Mesothelial cell of epicardium (in vitro differentiated cells): ENCODE measurements at regions not wholly inside any gene's neighbourhood (a gene's known extent, or its start where the extent isn't known, plus 50 kb on each side); places are given as distances from the start of the nearest gene placed in this dataset.
A peak's percentile ranks its signal among the peaks of the same experiment; 100 is the strongest.

Source experiments
- DNase-seq, 2 experiments: peaks; one replicate each; pipeline ENCODE4 v3.0.0; 2021; ENCODE audit warnings: low spot score in 2 of 2; ENCODE audit not compliant: unreplicated experiment in 2 of 2
- H3K27ac Mint-ChIP-seq: 2 replicates; pipeline ENCODE4 v1.8.0; 2021; ENCODE audit warnings: mixed read lengths
- H3K27me3 Mint-ChIP-seq: 2 replicates; pipeline ENCODE4 v1.8.0; 2021; ENCODE audit warnings: low read depth, mixed read lengths
- H3K36me3 Mint-ChIP-seq: 2 replicates; pipeline ENCODE4 v1.8.0; 2021; ENCODE audit warnings: mixed read lengths
- H3K4me1 Mint-ChIP-seq: 2 replicates; pipeline ENCODE4 v1.8.0; 2021; ENCODE audit warnings: mixed read lengths
- H3K4me3 Mint-ChIP-seq: 2 replicates; pipeline ENCODE4 v1.8.0; 2021; ENCODE audit warnings: mild to moderate bottlenecking, moderate library complexity, mixed read lengths
- H3K9me3 Mint-ChIP-seq: 2 replicates; pipeline ENCODE4 v1.8.0; 2021; ENCODE audit warnings: mixed read lengths
- CTCF ChIP-seq: fragments of 200-600 bp; sonication (generic); IDR thresholded peaks from one replicate; pipeline ENCODE4 v1.5.0; 2021; ENCODE audit warnings: antibody characterized with exemption; ENCODE audit not compliant: unreplicated experiment

GRCh38 chr10:31635009-31635408, 293.6 kb downstream of the ARHGAP12 start:
- Mint-ChIP-seq H3K36me3 (no peaks in the 10 kb centered on the region), H3K27ac (no peak overlapping the region), H3K4me1 (no peaks in the 10 kb centered on the region), H3K4me3 (no peak overlapping the region), H3K27me3 (no peaks in the 10 kb centered on the region), H3K9me3 (peaks cover 37% of the 10 kb centered on the region)
- TF ChIP-seq CTCF = no peak
- no peak for DNase-seq

- Mint-ChIP-seq H3K4me1 (no peaks in the 10 kb centered on the region), H3K27me3 (no peaks in the 10 kb centered on the region), H3K4me3 (no peak overlapping the region), H3K36me3 (no peaks in the 10 kb centered on the region), H3K9me3 (peaks cover 31% of the 10 kb centered on the region), H3K27ac (no peak overlapping the region)
- TF ChIP-seq CTCF = no peak
- no peak for DNase-seq
Measured at GRCh38 chr10:31630861-31631567, 297.6 kb downstream of the ARHGAP12 start.

DNA sequence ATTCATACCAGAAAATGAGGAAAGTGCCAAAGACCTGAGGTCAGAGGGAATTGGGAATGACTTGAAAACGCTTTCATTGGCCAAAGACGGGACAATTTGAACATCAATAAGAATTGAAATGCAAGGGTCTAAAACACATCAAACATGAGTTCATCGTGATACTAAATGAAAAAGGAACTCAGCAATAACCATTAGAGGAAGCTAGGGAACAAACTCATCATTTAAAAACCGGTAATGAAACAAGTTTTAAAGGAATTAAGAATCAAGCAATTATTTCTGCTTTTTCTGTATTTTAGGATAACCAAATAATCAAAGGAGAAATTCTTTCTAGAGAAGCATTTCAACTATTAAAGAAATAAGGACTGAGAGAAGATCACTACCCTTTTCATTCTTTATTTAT, 303.1 kb downstream of the ARHGAP12 start:
- H3K4me3 Mint-ChIP-seq = no peak overlapping the region
- no peaks in the 10 kb centered on the region for H3K36me3 Mint-ChIP-seq
- no peak overlapping the region for H3K27ac Mint-ChIP-seq
- no peak for TF ChIP-seq CTCF
- no peaks in the 10 kb centered on the region for H3K4me1 Mint-ChIP-seq
- no peaks in the 10 kb centered on the region for H3K27me3 Mint-ChIP-seq
- peaks cover 39% of the 10 kb centered on the region for H3K9me3 Mint-ChIP-seq
- DNase-seq = no peak

DNA sequence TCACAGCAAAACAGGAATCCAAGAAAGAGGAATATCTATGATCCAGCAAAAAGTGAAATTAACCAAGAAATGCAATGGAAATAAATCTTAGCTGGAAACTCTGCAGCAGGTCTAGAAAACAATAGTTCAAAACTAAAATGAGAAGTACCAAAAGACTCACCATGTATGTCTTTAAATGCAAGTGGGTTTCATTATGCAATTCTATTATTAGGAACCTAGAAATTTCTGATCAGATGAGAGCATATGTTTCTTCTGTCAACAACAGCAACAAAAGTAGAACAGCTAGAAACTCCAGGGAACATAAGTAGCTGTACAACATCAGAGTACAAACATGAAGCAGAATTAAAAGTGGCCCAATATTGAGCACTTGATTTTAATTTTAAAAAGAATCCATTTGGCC, 304.0 kb downstream of the ARHGAP12 start:
- no peaks in the 10 kb centered on the region for H3K4me1 Mint-ChIP-seq
- no peaks in the 10 kb centered on the region for H3K27me3 Mint-ChIP-seq
- H3K9me3 Mint-ChIP-seq = peaks cover 34% of the 10 kb centered on the region
- no peak for DNase-seq
- H3K27ac Mint-ChIP-seq = no peak overlapping the region
- no peak for TF ChIP-seq CTCF
- no peaks in the 10 kb centered on the region for H3K36me3 Mint-ChIP-seq
- H3K4me3 Mint-ChIP-seq = no peak overlapping the region

DNA sequence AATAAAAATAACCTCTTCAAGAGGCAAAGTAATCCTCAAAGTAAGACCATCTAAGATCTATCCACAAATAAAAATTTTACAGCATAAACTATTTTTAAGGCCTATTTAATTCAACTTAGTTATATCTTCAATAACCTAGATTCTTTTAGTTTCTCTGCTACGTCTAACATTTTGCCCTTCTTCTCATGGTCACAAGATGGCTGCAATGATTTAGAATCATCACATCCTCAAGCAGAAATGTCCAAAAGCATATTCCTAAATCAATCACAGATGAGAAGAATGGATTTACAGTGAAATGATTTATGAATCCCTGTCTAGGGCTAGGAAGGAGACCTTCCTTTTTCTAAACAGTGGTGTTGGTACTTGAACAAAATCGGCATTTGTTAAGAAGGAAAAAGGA, 304.7 kb downstream of the ARHGAP12 start:
- DNase-seq = no peak
- peaks cover 34% of the 10 kb centered on the region for H3K9me3 Mint-ChIP-seq
- H3K27me3 Mint-ChIP-seq = no peaks in the 10 kb centered on the region
- H3K4me1 Mint-ChIP-seq = peaks cover 1% of the 10 kb centered on the region
- TF ChIP-seq CTCF = no peak
- H3K27ac Mint-ChIP-seq = no peak overlapping the region
- H3K4me3 Mint-ChIP-seq = no peak overlapping the region
- H3K36me3 Mint-ChIP-seq = no peaks in the 10 kb centered on the region

DNA sequence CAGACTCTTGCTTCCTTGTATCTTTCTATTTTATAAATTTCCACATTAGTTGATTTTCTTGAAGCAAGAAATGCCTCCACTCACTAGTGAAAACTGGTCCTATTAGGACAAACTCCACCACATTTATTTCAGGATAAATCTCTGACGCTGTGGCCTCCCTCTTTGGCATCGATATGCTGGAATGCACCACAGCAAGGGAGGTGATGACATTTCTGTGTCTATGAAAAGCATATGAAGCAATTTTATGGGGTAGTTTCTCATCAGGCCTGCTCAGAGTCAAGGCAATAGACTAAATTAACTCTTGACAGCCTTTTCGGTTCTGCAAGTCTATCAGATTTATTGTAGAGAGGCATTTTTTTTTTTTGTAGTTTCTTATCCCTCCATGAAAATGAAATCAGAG, 304.4 kb downstream of the ZEB1 start:
- Mint-ChIP-seq H3K36me3 (no peaks in the 10 kb centered on the region), H3K4me3 (no peak overlapping the region), H3K4me1 (peaks cover 4% of the 10 kb centered on the region), H3K27me3 (no peaks in the 10 kb centered on the region), H3K9me3 (peaks cover 34% of the 10 kb centered on the region), H3K27ac (peak overlapping the region; percentile 59)
- TF ChIP-seq CTCF = no peak
- DNase-seq = no peak
